Esophagus muscularis mucosa (tissue), 4 donors: ENCODE measurements at regions not wholly inside any gene's neighbourhood (a gene's known extent, or its start where the extent isn't known, plus 50 kb on each side); places are given as distances from the start of the nearest gene placed in this dataset.
"Not testable (repeated sequence)": the region's sequence is repeated elsewhere in the genome, so short reads cannot be mapped to it uniquely, and the experiment has no call there.

Experiments
- DNase-seq: peaks from one replicate; pipeline ENCODE4 v3.0.0-alpha.2; 2017; ENCODE audit errors: extremely low spot score
- H3K27ac ChIP-seq, 4 donors: fragments of 200-600 bp; sonication (generic); replicated peaks in 1 of 4; 1 replicate in 3 of 4; 2 replicates in 1 of 4; pipeline ENCODE4 v1.5.1; 2016 to 2019; ENCODE audit warnings: mild to moderate bottlenecking in 1 of 4
- H3K27me3 ChIP-seq, 4 donors: fragments of 200-600 bp; sonication (generic); one replicate each; pipeline versions ENCODE4 v1.5.1 to v1.6.0; 2016 to 2019
- H3K36me3 ChIP-seq, 4 donors: fragments of 200-600 bp; sonication (generic); one replicate each; pipeline ENCODE4 v1.5.1; 2016 to 2019
- H3K4me1 ChIP-seq, 4 donors: fragments of 200-600 bp; sonication (generic); one replicate each; pipeline ENCODE4 v1.5.1; 2016 to 2019
- H3K4me3 ChIP-seq, 4 donors: fragments of 200-600 bp; sonication (generic); 1 replicate in 2 of 4; 2 replicates in 2 of 4; pipeline ENCODE4 v1.5.1; 2016 to 2019; ENCODE audit warnings: mild to moderate bottlenecking in 4 of 4, moderate library complexity in 1 of 4
- H3K9me3 ChIP-seq, 4 donors: fragments of 200-600 bp; sonication (generic); 1 replicate in 3 of 4; 2 replicates in 1 of 4; pipeline ENCODE4 v1.5.1; 2016 to 2019
- EP300 ChIP-seq: sonication (generic); formaldehyde crosslinking; IDR thresholded peaks from one replicate; pipeline ENCODE4 v1.6.1; 2017; ENCODE audit warnings: antibody characterized with exemption
- POLR2A ChIP-seq: fragments of 450-650 bp; IDR thresholded peaks from one replicate; pipeline ENCODE4 v1.6.1; 2017; ENCODE audit warnings: antibody characterized with exemption, moderate library complexity, mild to moderate bottlenecking, low read depth
- POLR2AphosphoS5 ChIP-seq, 2 donors: sonication (generic); formaldehyde crosslinking; IDR thresholded peaks; one replicate each; pipeline ENCODE4 v1.6.1; 2017; ENCODE audit warnings: antibody characterized with exemption in 2 of 2
- WGBS: methylation state at CpG from one replicate; pipeline ENCODE4 v1.1.5; 2018; 5-methylcytosine and 5-hydroxymethylcytosine counted together
- intact Hi-C: fragments of 100-400 bp; cut with DNase I; formaldehyde crosslinking; loops from one replicate; pipeline ENCODE4 v1.15.1; 2023
- TF ChIP-seq, protein P1 (sequence below), 3 experiments: fragments of 200-600 bp in 2 of 3; fragments of 450-650 bp in 1 of 3; sonication (generic) in 2 of 3; IDR thresholded peaks; one replicate each; pipeline ENCODE4 v1.5.1; 2017 to 2019; ENCODE audit warnings: antibody characterized with exemption in 3 of 3, mild to moderate bottlenecking in 2 of 3, moderate library complexity in 1 of 3

DNA sequence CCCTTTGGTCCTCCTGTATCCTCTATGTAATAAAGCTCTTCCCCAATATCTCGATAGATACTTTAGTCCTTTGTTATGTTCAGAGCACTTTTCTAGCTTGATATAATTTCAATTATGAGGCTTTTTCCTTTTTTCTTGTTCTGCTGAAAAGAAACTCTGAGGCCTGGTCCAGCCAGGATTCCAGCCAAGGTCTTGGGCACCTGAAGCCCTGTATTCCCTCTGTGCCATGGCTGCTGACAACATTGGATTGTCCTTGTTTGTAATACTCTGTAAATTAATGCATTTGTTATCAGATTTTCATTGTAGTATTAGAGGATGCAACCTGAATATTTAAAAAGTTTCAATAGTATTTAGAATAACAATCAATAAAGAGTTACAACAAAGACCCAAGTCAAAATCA lies 67.9 kb upstream of the ADAMTS5 start:
- no peaks in the 10 kb centered on the region for H3K9me3 ChIP-seq
- no peak overlapping the region for H3K4me3 ChIP-seq
- DNase-seq, result no peak
- peaks cover 0 to 7% (median 3%) of the 10 kb centered on the region in 4 donors for H3K4me1 ChIP-seq
- intact Hi-C loops, result no loop called here
- no peak overlapping the region for H3K27ac ChIP-seq
- TF ChIP-seq POLR2AphosphoS5 (IDR thresholded peaks at IDR 0.05) (no peak), EP300 (no peak), POLR2A (no peak)
- TF ChIP-seq, protein P1, sequence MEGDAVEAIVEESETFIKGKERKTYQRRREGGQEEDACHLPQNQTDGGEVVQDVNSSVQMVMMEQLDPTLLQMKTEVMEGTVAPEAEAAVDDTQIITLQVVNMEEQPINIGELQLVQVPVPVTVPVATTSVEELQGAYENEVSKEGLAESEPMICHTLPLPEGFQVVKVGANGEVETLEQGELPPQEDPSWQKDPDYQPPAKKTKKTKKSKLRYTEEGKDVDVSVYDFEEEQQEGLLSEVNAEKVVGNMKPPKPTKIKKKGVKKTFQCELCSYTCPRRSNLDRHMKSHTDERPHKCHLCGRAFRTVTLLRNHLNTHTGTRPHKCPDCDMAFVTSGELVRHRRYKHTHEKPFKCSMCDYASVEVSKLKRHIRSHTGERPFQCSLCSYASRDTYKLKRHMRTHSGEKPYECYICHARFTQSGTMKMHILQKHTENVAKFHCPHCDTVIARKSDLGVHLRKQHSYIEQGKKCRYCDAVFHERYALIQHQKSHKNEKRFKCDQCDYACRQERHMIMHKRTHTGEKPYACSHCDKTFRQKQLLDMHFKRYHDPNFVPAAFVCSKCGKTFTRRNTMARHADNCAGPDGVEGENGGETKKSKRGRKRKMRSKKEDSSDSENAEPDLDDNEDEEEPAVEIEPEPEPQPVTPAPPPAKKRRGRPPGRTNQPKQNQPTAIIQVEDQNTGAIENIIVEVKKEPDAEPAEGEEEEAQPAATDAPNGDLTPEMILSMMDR (IDR thresholded peaks at IDR 0.05), result no peak
- no peaks in the 10 kb centered on the region for H3K36me3 ChIP-seq
- WGBS, result 95% methylated on average over 1 of the region's 1 CpG
- H3K27me3 ChIP-seq, result no peaks in the 10 kb centered on the region

DNA sequence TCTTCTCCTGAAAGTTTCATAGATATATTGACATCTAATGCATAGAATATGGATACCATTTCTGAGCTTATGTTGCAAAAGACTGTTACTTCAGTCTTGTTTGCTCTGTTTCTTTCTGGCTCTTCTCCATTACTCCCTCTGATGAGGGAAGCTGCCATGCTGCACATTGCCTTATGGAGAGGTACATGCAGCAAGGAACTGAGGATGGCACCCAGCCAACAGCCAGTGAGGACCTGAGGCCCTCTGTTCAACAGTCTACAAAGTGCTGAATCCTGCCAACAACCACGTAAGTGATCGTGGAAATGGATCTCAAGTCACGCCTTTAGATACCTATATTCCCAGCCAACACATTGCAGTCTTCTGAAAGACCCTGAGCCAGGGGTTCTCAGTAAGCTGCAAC lies 66.6 kb upstream of the ADAMTS5 start:
- Histone ChIP-seq H3K36me3 (no peaks in the 10 kb centered on the region), H3K4me3 (no peak overlapping the region), H3K9me3 (no peaks in the 10 kb centered on the region), H3K27me3 (no peaks in the 10 kb centered on the region), H3K27ac (no peak overlapping the region), H3K4me1 (peaks cover 0 to 7% (median 3%) of the 10 kb centered on the region in 4 donors)
- DNase-seq, result no peak
- WGBS, result 79% methylated on average over 3 of the region's 3 CpGs
- TF ChIP-seq POLR2A, result no peak
- TF ChIP-seq EP300, result no peak
- TF ChIP-seq, protein P1 (IDR thresholded peaks at IDR 0.05), result no peak
- no peak for TF ChIP-seq POLR2AphosphoS5 (IDR thresholded peaks at IDR 0.05)
- intact Hi-C loops, result no loop called here

DNA sequence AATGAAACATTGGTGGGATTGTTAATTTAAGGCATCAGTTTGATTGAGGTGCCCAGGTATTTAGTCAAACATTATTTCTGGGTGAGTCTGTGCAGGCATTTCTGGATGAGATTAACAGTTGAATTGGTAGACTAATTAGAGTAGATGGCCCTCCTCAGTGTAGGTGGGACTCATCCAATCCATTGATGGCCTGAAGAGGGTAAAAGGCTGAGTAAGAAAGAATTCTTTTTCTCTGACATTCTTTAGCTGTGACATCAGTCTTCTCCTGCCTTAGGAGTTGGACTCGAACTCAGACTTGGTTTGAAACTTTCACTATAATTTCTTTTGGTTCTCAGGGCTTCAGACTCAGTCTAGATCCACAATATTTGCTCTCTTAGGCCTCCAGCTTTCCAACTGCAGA lies 59.6 kb upstream of the ADAMTS5 start:
- H3K36me3 ChIP-seq, result no peaks in the 10 kb centered on the region
- intact Hi-C loops, result no loop called here
- H3K27me3 ChIP-seq, result no peaks in the 10 kb centered on the region
- H3K4me1 ChIP-seq, result no peaks in the 10 kb centered on the region
- H3K27ac ChIP-seq, result no peak overlapping the region
- no peak for DNase-seq
- 73% methylated on average over 1 of the region's 1 CpG for WGBS
- H3K9me3 ChIP-seq, result no peaks in the 10 kb centered on the region
- TF ChIP-seq POLR2AphosphoS5 (IDR thresholded peaks at IDR 0.05), result no peak
- TF ChIP-seq, protein P1 (IDR thresholded peaks at IDR 0.05), result no peak
- TF ChIP-seq POLR2A, result no peak
- TF ChIP-seq EP300, result no peak
- H3K4me3 ChIP-seq, result no peak overlapping the region

DNA sequence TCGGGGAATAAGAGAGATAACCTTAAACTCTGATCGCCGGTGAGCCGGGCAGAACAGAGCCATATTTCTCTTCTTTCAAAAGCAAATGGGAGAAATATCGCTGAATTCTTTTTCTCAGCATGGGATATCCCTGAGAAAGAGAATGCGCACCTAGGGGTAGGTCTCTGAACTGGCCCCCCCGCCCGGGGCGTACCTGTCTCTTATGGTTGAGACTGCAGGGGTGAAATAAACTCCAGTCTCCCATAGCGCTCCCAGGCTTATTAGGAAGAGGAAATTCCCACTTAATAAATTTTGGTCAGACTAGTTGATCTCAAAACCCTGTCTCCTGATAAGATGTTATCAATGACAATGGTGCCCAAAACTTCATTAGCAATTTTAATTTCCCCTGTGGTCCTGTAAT lies 58.8 kb upstream of the ADAMTS5 start:
- H3K9me3 ChIP-seq, H3K27me3 ChIP-seq, H3K4me1 ChIP-seq, H3K27ac ChIP-seq, intact Hi-C loops, DNase-seq, H3K4me3 ChIP-seq, H3K36me3 ChIP-seq: not testable (repeated sequence)
- 80% methylated on average over 10 of the region's 10 CpGs for WGBS

DNA sequence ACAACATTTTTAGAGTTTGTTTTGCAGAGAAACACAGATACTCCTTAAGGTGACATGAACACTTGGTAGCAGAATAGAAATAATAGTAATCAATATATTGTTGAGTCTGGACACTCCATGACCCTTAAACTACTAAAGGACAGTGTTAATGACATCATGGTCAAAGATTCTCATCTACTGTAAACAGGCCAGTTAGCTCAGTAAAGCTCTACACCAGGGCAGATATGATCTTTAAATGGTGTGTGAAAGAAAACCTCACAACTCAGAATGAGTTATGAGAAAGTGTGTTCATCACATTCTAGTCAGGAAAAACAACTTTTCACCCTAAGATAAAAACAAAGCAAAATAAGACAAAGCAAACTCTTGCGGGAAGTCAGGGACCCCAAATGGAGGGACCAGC lies 58.1 kb upstream of the ADAMTS5 start:
- Histone ChIP-seq H3K27ac (no peak overlapping the region), H3K36me3 (no peaks in the 10 kb centered on the region), H3K9me3 (no peaks in the 10 kb centered on the region), H3K27me3 (no peaks in the 10 kb centered on the region), H3K4me1 (no peaks in the 10 kb centered on the region), H3K4me3 (no peak overlapping the region)
- intact Hi-C loops, result no loop called here
- TF ChIP-seq POLR2AphosphoS5 (IDR thresholded peaks at IDR 0.05), result no peak
- TF ChIP-seq, protein P1 (IDR thresholded peaks at IDR 0.05), result no peak
- no peak for TF ChIP-seq POLR2A
- TF ChIP-seq EP300, result no peak
- DNase-seq, result no peak
- 96% methylated on average over 1 of the region's 1 CpG for WGBS
